IPS-NIHi11 (cell line): ENCODE measurements at regions not wholly inside any gene's neighbourhood (a gene's known extent, or its start where the extent isn't known, plus 50 kb on each side); places are given as distances from the start of the nearest gene placed in this dataset.
A peak's percentile ranks its signal among the peaks of the same experiment; 100 is the strongest.

Source experiments
- DNase-seq: peaks from one replicate; pipeline ENCODE4 v3.0.0; 2012; ENCODE audit warnings: mixed read lengths, low spot score

DNA sequence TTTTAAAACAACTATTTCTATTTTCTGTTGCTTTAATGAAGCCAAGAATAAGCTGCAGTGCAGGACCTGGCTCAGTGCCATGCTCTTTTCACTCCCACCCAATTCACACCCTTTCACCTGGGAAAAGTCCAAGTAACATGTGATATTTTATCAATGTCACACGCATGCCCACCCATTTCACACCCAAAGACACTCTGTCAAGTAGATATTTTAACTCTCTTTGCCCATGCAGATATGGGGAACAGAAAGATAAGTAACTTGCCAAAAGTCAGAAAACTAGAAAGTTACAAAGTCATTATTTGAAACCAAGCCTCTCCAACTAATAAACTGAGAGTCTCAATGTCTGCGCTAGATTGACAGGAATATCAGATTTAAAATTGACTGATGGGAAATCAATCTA lies 706.7 kb upstream of the PHF14 start:
- DNase-seq = no peak

DNA sequence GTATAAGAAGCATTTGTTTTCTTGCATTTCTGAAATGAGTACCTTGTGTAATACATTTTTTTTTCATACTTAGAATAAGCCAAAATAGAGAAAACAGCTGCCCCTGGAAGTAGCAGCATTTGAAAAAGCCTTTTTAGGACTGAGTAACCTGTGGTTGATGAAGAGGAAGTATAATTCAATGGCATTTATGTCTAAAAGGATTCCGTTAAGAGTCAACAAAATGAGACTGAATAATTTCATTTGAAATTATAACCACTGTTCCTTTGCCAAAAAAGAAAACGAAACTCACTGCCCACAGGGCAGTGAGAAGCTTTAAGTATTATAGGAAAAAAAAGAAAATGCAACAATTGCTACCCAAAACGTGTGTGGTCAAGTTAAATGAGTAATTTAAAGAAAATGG lies 705.6 kb upstream of the PHF14 start:
- DNase-seq = no peak

DNA sequence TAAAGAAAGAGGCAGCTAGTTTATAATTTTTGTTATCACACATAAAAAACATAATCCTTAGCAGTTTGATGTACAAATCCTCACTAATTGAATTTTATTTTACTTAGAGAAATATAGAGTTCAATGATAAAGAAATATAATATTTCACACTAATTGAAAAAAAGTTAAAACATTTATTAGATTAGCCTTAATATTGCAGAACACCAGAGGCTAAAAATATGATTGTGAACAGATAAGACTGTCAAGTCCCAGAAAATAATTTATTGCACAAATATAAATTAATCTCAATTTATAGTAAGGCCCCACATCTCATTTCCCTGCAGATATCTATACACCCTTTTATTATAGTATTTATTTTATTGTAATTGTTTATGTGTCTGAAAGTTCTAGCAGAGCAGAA lies 690.8 kb upstream of the PHF14 start:
- no peak for DNase-seq

DNA sequence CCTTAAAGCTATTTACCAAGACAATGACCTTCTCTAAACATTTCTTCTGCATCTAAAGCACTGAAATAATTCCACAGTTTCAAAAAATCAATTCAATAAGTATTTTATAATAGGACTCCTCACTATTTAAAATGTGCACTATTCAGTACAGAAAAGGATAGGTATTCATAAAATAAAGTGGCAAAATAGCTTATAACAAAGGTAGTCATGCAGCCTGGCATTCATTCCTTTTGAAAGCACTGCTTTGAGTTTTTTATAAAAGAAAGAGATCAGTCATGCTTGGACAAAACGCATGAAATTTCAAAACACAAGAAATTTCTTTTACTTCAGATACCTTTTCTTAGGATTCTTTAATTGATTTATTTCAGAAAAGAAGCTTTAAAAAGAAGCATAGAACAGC lies 689.7 kb upstream of the PHF14 start:
- DNase-seq = no peak

DNA sequence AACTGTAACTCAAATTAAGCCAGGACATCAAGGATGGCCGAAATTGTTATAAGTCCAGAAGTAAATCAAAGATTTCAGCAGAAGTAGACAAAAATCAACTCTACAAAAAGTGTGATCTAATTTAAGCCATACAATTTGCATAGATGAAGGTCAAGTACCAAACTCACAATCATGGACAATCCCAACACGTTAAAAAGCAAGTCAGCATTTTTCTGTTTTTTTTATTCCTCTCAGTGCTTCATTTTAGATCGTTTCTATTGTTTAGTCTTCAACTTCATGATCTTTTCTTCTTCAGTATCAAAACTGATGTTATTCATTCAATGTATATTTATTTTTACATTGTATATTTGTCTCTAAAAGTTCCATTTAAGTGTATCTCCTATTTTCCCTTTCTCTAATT lies 674.3 kb upstream of the PHF14 start:
- no peak for DNase-seq

DNA sequence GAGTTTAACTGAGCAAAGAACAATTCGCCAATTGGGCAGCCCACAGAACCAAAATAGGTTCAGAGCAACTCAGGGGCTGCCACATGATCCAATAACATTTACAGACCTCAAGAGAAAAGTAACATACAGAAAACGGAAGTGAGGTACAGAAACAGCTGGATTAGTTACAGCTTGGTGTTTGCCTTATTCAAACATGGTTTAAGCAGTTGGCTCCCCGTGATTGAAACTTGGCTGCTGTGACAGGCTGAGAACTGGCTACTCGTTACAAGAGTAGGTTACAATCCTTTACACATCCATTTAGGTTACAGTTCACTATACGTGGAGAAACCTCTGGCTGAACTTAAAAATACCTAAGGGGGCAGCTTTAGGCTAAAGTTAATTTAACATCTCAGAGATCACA lies 673.1 kb upstream of the PHF14 start:
- DNase-seq = no peak

DNA sequence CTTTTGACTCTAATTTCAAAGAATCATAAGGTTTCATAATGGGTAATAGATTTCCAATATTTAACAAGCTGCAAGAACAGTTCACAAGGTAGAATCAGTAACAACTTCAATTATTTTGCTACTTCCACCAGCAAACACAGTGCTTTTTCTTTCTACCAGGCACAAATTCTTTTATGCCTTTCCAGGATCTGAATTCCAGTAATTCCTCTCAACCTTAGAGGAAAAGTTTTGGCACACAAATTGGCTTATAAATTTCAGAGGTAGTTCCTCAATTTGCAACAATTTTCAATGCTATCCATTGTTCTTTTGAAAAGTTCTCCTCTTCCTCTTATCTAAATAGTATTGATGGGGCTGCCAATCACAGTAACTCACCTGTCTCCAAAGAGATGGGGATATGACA lies 665.4 kb upstream of the PHF14 start:
- DNase-seq = no peak

DNA sequence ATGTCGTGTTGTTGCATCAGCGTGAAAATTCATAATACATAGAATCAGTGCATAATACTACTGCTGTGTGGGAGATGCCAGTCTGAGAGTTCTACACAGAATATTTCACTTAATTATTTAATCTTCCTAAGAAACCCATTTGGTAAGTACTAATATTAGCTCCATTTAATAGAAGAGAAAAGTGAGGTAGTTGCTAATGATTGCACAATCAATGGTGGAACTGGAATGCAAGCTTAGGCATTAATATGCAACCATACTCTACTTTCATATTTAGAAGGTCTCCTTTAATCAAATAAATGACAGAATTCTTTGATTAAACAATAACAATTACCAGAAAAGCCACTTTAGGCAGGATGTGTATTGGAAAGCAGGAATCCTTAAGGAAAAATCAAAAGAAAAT lies 660.7 kb upstream of the PHF14 start:
- DNase-seq = no peak

DNA sequence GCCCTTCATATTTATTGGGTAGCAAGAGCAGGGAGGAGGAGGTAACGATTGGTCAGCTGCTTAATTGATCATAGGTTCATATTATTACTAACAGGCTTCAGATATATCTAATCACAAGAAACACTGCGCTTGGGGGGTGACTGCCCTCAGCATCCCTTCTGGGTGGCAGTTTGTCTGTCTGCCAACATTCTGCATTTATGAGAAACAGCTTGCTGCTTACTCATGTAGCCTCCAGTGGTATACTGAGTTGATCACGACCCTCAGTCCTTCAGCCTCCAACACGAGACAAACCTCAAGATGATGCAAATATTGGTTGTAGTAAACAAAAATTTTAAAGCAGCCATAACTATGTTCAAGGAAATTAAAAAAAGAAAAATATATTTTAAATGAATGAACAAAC lies 657.8 kb upstream of the PHF14 start:
- DNase-seq = no peak

DNA sequence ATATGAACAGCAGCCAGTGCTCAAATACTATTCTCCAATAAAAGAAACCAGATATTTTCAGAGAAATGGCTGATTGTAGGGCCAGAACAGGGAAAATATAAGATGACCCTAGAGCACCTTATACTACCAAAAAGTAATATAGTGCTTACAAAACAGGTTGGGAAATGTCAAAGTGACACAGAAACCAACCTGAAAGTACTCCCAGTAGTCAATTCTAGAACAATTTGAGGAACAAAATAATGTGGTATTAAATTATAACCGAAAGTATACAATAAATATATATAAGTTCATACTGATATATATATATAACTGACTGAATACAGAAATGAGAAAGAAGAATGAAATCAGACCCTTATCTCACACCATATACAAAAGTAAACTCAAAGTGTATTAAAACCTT lies 657.2 kb upstream of the PHF14 start:
- no peak for DNase-seq

DNA sequence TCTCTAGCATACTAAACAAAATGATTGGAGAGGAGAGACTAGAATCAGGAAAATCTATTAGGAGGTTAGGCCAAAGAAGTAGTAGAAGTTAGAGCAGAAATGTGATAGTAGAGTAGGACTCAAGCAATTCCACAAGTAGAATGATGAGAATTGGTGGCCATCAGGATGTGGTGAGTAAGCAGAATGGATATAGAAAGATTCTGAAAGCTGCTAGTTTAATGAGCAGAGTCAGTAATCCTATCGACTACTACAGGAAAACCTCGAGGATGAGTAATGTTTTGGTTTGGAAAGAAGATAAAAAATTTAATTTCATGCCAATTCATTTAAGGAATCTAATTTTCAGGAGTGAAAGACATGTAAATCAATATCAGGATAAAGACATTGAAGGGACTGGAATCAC lies 648.3 kb upstream of the PHF14 start:
- DNase-seq = no peak

DNA sequence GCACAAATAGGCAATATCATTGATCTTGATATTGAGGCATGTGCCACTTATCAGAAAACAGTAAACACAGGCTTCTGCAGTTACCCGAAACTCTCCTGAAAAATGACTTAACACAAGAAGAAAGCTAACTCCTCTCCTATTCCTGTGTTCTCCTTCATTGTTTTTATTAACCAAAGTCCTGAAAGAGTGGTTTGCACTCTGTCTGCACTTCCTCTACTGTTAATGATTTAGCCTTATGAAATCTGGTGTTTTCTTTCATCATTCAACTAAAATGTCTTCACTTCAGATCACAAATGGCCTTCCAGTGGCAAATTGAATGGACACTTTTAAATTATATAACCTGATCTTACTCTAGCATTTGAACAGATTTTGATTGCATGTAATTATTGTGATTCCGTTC lies 630.6 kb upstream of the PHF14 start:
- no peak for DNase-seq

DNA sequence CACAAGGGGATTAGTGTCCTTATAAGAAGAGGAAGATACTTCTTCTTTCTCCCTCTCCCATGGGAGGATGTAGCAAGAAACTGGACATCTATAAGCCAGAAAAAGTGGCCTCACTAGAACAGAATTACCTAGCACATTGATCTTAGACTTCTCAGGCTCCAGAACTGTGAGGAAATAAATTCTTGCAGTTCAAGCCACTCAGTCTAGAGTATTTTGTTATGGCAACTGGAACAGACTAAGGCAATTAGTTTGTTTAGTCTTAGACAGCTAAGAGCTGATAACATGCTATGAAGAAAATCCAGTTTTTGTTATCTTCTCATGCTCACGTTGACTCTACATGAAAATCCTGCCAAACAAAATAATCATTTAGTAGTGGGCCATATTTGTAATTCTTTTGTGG lies 627.6 kb upstream of the PHF14 start:
- no peak for DNase-seq

DNA sequence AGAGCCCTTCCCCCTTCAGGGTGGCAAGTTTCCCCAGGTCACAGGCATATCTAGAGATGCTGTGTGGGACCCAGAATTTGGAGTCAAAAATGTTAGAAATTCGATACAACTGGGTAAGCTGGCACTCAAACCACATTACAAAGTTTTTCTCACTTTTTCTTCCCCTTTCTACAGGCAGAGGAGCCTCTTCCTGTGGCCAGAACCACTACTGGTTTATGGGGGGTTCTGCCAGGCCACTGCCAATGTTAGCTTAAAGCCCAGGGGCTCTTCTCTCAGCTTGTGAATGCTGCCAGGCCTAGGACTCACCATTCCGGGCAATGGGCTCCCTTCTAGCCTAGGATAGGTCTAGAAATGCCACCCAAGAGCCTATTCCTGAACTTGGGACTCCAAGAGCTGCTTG lies 617.9 kb upstream of the PHF14 start:
- DNase-seq = no peak

DNA sequence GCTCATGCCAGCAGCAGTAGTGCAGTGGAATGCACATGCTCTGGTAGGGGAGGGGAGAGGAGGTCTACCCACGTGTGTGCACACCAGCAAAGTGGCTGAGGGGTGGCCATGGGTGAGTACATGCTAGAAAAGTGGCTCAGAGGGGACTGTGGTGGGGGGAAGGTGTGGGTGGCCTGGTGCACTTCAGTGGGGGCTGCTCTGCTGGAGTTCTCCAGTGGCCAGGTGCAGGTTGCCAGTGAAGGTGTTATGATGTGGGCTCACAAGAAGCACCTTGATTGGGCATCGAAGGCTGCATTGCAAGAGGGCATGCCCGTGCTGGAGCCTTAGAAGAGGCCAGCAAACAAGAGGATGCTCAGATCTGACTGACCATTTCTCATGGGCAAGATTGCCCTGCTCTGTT lies 613.6 kb upstream of the PHF14 start:
- DNase-seq = no peak

DNA sequence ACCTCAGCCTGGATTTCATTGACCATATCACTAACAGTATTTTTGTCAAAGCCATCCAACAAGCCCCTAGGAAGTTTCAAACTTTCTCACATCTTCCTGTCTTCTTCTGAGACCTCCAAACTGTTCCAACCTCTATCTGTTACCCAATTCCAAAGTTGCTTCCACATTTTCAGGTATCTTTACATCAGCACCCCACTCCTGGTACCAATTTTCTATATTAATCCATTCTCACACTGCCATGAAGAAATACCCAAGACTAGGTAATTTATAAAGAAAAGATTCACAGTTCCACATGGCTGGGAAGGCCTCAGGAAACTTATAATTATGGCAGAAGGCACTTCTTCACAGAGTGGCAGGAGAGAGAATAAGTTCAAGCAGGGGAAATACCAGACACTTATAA lies 571.9 kb upstream of the PHF14 start:
- DNase-seq = no peak

DNA sequence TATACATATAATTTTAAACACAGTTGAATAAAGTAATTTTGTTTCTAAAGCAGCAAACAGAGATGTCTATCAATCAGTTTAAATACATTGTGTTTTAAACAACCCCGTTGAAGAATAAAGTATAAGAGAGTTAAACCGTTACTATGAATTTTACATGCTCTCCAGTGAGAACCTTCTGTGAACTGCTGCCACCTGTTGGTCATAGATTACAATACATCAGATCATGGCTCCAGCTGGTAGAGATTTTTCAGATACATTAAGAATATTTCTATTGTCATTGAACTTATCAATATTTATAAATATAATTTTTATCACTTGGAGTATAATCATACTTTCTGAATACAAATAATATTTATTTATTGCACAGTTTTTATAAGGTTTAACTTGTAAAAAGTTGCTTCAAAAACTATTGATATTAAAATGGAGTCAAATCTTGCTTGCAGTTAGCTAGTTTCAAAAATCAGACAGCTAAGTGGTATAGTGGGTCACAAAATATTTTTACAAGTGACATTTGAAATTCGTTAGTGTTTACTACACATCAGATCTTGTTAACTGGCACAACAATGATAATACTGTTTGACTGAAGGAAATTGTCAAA lies 561.2 kb upstream of the PHF14 start:
- peak; percentile 29 for DNase-seq

DNA sequence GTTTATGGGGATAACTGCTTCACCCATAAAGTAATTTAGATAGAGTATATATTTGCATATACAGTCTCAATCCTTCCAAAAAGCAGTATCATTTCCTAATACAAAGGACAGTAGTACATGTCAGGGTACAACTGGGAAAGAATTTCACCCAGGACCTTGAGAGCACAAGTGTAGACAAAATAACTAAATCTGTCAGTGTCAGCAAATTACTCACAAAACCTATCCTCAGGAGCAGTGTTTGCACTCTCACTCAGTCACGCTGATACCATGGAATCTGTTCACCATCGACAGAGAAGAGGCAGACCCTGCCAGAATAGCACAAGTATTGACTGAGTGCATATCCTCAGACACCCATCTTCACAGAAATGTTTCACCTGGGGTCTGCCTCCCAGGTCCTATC lies 554.7 kb upstream of the PHF14 start:
- DNase-seq = no peak

DNA sequence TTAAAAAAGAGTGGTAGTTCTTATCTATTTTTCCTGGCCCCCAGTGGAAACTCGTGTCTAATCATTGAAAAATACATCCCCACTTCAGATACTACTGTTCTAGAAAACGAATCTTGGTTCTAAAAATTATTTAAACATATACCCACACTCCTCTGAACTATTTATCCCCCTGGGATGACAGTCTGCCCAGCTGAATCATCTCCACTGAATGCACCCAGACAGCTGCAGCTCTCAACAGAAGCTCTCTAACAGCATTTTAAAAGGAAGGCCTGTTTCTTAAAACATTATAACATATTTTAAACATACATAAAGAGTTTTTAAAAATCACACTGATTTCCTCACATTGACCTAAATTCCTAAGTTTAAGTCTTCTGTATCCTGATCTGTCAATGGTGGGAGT lies 544.6 kb upstream of the PHF14 start:
- DNase-seq = no peak

DNA sequence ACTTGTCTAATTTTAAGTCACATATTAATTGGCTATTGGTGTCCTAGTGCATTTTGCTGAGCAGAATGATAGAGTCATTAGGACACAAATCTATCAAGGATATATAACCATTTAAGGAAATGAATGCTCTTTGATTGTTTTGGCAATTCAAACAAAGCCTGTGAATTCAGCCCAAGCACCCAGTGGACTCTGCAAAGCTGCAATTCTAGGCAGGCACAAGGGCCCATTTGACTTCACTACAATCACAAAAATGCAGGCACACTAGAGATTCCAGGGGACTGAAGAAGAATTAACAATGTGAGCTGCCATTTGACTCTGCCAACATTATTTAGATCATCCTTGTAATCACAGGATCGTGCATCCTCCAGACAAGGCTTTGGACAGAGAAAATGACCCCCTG lies 544.2 kb upstream of the PHF14 start:
- no peak for DNase-seq

DNA sequence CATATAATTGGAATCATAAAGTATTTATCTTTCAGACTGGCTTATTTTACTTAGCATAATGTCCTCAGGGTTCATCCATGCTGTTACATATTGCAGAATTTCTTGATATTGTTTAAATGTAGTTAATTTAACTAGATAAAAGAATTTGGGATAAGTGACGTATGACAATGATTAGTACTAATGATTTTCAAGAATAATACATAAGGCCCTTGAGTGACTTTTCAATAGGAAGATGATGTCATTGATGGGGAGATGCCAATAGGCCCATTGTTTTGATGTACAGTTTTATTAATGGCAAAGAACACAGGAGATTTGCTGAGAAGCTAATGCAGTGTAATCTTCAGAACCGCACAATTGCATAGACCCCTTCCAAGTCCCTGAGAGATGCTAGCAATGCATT lies 537.4 kb upstream of the PHF14 start:
- no peak for DNase-seq

DNA sequence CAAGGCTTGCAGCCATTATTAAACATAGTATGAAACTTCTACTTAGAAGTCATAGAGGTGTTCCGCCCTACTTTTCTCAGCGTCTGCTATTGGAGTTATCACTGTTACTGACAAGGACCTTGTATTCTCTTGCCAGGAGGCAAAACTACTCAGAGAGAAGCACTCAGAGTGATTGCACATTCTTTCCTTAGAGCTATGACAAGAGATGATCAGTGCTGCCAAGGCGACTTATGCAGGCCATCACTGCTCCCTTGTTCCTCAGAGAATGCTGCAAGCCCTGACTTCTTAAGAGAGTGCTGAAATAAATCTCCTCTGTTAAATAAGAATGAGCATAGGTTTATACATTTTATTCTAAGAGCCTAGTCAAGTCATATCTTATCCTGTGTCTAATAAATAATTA lies 534.6 kb upstream of the PHF14 start:
- no peak for DNase-seq

DNA sequence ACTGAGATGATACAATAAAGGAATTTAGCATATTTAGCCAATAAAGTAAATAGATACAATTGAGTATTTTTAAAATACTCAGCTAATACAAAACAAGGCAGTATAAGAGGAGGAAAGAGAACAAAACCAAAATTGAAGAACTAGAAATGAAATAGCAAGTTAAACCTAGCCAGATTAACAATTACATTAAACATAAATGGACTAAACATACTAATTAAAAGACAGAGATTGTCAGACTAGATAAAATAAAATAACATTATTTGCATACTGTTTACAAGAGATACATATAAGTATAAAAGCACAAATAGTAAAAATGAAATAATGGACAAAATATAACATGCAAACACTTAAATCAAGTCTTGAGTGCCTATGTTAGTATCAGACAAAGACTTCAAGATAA lies 517.7 kb upstream of the PHF14 start:
- no peak for DNase-seq

DNA sequence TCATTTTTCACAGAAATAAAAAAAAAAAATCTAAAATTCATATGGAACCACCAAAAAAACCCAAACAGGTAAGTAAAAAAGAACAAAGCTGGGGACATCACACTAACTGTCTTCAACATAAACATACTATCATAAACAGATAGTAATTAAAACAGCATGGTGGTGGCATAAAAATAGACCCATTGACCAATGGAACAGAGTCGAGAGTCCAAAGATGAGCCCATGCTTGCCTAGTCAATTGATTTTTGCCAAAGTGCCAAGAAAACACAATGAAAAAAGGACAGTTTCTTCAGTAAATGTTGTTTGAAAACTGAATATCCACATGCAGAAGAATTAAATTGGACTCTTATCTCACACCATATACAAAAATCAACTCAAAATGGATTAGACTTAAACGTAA lies 513.2 kb upstream of the PHF14 start:
- DNase-seq = no peak

DNA sequence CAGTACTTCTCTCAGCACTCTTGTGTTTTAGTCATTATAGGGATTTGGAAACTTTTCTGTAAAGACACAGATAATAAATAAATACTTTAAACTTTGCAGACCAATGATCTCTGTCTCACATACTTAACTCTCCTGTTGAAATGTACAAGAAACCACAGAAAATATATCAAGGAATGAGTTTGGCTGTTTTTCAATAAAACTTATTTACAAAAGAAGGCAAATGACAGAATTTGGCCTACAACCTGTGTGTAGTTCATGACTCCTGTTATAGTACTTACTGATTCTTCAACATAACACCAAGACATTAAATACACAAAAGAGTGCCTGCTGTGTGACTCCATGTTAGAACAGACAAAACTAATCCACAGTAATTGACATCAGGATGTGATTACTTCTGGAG lies 510.0 kb upstream of the PHF14 start:
- DNase-seq = no peak
